ENCODE measurements at regions not wholly inside any gene's neighbourhood (a gene's known extent, or its start where the extent isn't known, plus 50 kb on each side); places are given as distances from the start of the nearest gene placed in this dataset.

DNA sequence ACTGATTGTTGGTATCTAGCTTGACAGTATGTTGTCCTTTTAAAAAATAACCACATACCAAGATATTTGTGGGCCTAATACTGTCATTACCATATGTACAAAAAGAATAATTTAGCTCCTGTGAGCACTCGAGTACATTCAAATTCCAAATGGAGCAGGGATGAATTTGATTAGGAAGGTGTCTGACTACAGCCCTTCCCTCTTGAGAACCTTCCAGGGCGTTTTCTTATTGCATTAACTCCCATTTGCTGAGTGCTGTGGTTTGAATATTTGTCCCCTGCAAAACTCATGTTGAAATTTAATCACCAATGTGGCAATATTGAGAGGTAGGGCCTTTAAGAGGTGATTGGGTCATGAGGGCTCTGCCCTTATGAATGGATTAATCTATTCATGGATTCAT lies 76.9 kb upstream of the RALY start:
- Histone ChIP-seq H3K27me3 (ENCODE audit: insufficient read depth, insufficient read length) (no peaks in the 10 kb centered on the region), H3K9me3 (ENCODE audit: insufficient read depth, low read length) (no peaks in the 10 kb centered on the region), H3K9ac (ENCODE audit: insufficient read length, low read depth) (no peak overlapping the region), H3K4me1 (ENCODE audit: insufficient read depth, insufficient read length) (peaks cover 7% of the 10 kb centered on the region), H3K4me3 (ENCODE audit: insufficient read length, low read depth) (no peak overlapping the region), H3K36me3 (ENCODE audit: insufficient read depth, insufficient read length, low read length) (no peaks in the 10 kb centered on the region)
- TF ChIP-seq SUZ12 (IDR thresholded peaks at IDR 0.05; ENCODE audit: extremely low read depth, insufficient read depth, insufficient read length), result no peak
- TF ChIP-seq ZNF274 (IDR thresholded peaks at IDR 0.05; ENCODE audit: low read depth, low read length), result no peak
- no peak for TF ChIP-seq YY1 (IDR thresholded peaks at IDR 0.05; ENCODE audit: insufficient read depth, insufficient read length)
- DNase-seq (ENCODE audit: low read depth, low spot score), result no peak

DNA sequence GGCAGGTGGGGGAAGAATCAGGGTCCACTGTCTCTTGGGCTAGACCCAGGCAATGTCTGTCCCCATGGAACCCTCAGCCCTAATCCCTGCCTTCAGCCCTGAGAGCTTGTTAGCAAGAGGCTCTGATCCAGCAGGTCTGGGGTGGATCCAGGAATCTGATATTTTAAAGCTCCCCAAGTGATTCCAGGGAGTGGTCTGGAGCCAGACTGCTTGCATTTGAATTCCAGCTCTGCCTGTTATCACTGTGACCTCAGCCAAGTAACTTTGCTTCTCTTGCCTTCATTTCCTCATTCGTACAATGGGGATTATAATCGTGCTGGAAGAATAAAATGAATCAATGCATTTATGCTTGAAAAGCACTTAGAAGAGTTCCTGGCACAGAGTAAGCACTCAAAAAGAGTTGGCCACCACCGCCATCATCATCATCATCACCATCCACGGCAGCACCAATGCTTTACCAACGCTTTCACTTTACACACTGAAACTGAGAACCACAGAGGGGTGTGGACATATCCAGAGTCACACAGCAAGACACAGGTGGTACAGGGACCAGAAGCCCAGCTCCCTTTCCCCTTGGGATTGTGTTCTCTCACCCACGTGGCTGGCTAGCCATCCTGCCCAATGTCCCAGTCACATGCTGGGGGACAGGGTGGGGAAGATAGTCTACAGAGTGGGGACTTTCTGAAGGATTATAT lies 75.7 kb upstream of the RALY start:
- H3K27me3 ChIP-seq (ENCODE audit: insufficient read depth, insufficient read length), result no peaks in the 10 kb centered on the region
- H3K9ac ChIP-seq (ENCODE audit: insufficient read length, low read depth), result no peak overlapping the region
- H3K9me3 ChIP-seq (ENCODE audit: insufficient read depth, low read length), result no peaks in the 10 kb centered on the region
- no peak for TF ChIP-seq ZNF274 (IDR thresholded peaks at IDR 0.05; ENCODE audit: low read depth, low read length)
- TF ChIP-seq SUZ12 (IDR thresholded peaks at IDR 0.05; ENCODE audit: extremely low read depth, insufficient read depth, insufficient read length), result no peak
- no peak for TF ChIP-seq YY1 (IDR thresholded peaks at IDR 0.05; ENCODE audit: insufficient read depth, insufficient read length)
- H3K4me1 ChIP-seq (ENCODE audit: insufficient read depth, insufficient read length), result peaks cover 3% of the 10 kb centered on the region
- H3K4me3 ChIP-seq (ENCODE audit: insufficient read length, low read depth), result no peak overlapping the region
- no peak for DNase-seq (ENCODE audit: low read depth, low spot score)
- no peaks in the 10 kb centered on the region for H3K36me3 ChIP-seq (ENCODE audit: insufficient read depth, insufficient read length, low read length)

DNA sequence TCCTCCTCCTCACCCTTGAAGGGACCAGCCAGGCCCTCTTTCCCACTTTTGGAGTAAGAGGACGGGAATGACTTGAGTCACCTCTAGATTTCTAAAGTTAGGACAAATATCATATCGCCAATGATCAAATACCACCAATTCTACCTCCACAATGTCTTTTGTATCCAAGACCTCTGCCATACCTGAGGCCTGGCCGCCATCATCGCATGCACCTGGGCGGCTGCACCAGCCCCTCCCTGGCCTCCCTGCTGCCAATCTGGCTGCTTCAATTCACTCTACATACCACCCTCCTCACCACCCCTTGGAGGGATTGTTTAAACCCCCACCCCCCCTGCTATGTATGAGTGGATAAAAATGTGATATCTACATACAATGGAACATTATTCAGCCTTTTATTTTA lies 75.0 kb upstream of the RALY start:
- DNase-seq (ENCODE audit: low read depth, low spot score), result no peak
- TF ChIP-seq YY1 (IDR thresholded peaks at IDR 0.05; ENCODE audit: insufficient read depth, insufficient read length) (no peak), SUZ12 (IDR thresholded peaks at IDR 0.05; ENCODE audit: extremely low read depth, insufficient read depth, insufficient read length) (no peak), ZNF274 (IDR thresholded peaks at IDR 0.05; ENCODE audit: low read depth, low read length) (no peak)
- Histone ChIP-seq H3K36me3 (ENCODE audit: insufficient read depth, insufficient read length, low read length) (no peaks in the 10 kb centered on the region), H3K27me3 (ENCODE audit: insufficient read depth, insufficient read length) (no peaks in the 10 kb centered on the region), H3K9me3 (ENCODE audit: insufficient read depth, low read length) (no peaks in the 10 kb centered on the region), H3K4me1 (ENCODE audit: insufficient read depth, insufficient read length) (peaks cover 3% of the 10 kb centered on the region), H3K4me3 (ENCODE audit: insufficient read length, low read depth) (no peak overlapping the region), H3K9ac (ENCODE audit: insufficient read length, low read depth) (no peak overlapping the region)

DNA sequence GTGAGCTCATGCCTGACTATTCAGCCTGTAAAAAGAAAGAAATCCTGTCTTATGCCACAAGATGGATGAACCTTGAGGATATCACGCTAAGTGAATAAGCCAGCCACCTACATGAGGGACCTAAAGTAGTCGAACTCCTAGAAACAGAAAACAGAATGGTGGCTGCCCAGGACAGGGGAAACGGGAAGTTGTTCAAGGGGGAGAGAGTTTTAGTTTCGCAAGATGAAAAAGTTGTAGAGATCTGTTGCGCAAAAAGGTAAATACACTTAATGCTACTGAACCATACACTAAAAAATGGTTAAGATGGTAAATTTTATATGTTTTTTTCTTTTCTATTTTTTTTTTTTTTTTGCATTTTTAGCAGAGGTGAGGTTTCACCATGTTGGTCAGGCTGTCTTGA lies 74.1 kb upstream of the RALY start:
- Histone ChIP-seq H3K9me3 (ENCODE audit: insufficient read depth, low read length) (no peaks in the 10 kb centered on the region), H3K4me3 (ENCODE audit: insufficient read length, low read depth) (no peak overlapping the region), H3K4me1 (ENCODE audit: insufficient read depth, insufficient read length) (peaks cover 3% of the 10 kb centered on the region), H3K36me3 (ENCODE audit: insufficient read depth, insufficient read length, low read length) (no peaks in the 10 kb centered on the region), H3K9ac (ENCODE audit: insufficient read length, low read depth) (no peak overlapping the region), H3K27me3 (ENCODE audit: insufficient read depth, insufficient read length) (no peaks in the 10 kb centered on the region)
- no peak for DNase-seq (ENCODE audit: low read depth, low spot score)
- TF ChIP-seq YY1 (IDR thresholded peaks at IDR 0.05; ENCODE audit: insufficient read depth, insufficient read length) (no peak), ZNF274 (IDR thresholded peaks at IDR 0.05; ENCODE audit: low read depth, low read length) (no peak), SUZ12 (IDR thresholded peaks at IDR 0.05; ENCODE audit: extremely low read depth, insufficient read depth, insufficient read length) (no peak)

DNA sequence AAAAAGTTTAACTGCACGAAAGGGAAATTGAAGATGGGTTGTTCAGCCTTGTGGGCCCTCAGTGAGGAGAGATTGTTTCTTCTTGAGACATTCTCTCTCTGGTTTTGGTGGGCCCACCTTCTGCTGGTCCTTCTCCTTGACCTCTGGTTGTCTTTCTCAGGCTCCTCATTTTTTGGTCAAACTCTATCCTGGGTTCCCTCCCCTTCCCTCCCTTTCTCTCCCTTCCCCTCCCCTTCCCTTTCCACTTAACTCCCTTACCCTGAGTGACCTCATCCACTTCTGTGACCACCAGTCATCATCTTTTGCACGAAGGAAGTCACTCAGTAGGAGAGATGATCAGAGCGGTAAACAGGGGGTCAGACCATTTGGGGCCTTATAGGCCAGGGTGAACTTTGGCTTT lies 71.5 kb upstream of the RALY start:
- Histone ChIP-seq H3K9me3 (ENCODE audit: insufficient read depth, low read length) (no peaks in the 10 kb centered on the region), H3K27me3 (ENCODE audit: insufficient read depth, insufficient read length) (no peaks in the 10 kb centered on the region), H3K4me3 (ENCODE audit: insufficient read length, low read depth) (no peak overlapping the region), H3K36me3 (ENCODE audit: insufficient read depth, insufficient read length, low read length) (no peaks in the 10 kb centered on the region), H3K4me1 (ENCODE audit: insufficient read depth, insufficient read length) (peaks cover 3% of the 10 kb centered on the region), H3K9ac (ENCODE audit: insufficient read length, low read depth) (no peak overlapping the region)
- TF ChIP-seq YY1 (IDR thresholded peaks at IDR 0.05; ENCODE audit: insufficient read depth, insufficient read length), result no peak
- TF ChIP-seq ZNF274 (IDR thresholded peaks at IDR 0.05; ENCODE audit: low read depth, low read length), result no peak
- no peak for TF ChIP-seq SUZ12 (IDR thresholded peaks at IDR 0.05; ENCODE audit: extremely low read depth, insufficient read depth, insufficient read length)
- DNase-seq (ENCODE audit: low read depth, low spot score), result no peak

DNA sequence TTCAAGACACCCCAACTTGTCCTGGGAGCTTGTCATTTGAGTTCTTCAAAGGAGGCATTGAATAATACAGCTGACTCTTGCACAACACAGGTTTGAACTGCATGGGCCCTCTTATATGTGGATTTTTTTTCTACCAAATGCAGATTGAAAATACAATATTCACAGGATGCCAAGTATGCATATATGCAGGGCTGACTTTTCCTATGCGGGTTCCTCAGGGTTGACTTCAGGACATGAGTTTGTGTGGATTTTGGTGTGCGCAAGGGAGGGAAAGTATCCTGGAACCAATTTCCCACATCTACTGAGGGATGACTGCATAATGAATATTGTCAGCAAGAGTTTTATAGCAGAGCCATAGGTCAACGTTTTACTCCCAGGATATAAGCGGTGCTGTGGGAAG lies 70.0 kb upstream of the RALY start:
- H3K9me3 ChIP-seq (ENCODE audit: insufficient read depth, low read length), result no peaks in the 10 kb centered on the region
- DNase-seq (ENCODE audit: low read depth, low spot score), result no peak
- no peak for TF ChIP-seq SUZ12 (IDR thresholded peaks at IDR 0.05; ENCODE audit: extremely low read depth, insufficient read depth, insufficient read length)
- no peak for TF ChIP-seq ZNF274 (IDR thresholded peaks at IDR 0.05; ENCODE audit: low read depth, low read length)
- TF ChIP-seq YY1 (IDR thresholded peaks at IDR 0.05; ENCODE audit: insufficient read depth, insufficient read length), result no peak

DNA sequence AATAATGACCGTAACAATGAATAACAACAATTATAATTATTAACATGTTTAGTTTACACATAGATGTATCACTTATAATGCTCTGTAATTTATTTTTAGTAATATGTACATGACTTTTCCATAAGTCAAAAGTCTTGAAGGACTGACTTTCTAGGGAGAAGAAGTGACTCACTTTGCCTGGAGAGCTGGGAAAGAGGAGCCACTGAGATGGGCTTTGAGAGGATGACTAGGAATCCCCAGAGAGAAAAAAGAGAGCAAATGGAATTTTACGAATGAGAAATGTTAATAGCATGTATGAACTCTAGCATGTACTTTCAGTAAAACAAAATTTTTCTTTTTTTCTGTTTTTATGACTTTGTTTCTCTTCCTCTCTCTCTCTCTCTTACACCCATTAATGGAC lies 67.8 kb upstream of the RALY start:
- Histone ChIP-seq H3K36me3 (ENCODE audit: insufficient read depth, insufficient read length, low read length) (no peaks in the 10 kb centered on the region), H3K4me1 (ENCODE audit: insufficient read depth, insufficient read length) (peaks cover 2% of the 10 kb centered on the region), H3K9ac (ENCODE audit: insufficient read length, low read depth) (no peak overlapping the region), H3K4me3 (ENCODE audit: insufficient read length, low read depth) (no peak overlapping the region), H3K9me3 (ENCODE audit: insufficient read depth, low read length) (no peaks in the 10 kb centered on the region), H3K27me3 (ENCODE audit: insufficient read depth, insufficient read length) (peaks cover 7% of the 10 kb centered on the region)
- TF ChIP-seq YY1 (IDR thresholded peaks at IDR 0.05; ENCODE audit: insufficient read depth, insufficient read length) (no peak), SUZ12 (IDR thresholded peaks at IDR 0.05; ENCODE audit: extremely low read depth, insufficient read depth, insufficient read length) (no peak), ZNF274 (IDR thresholded peaks at IDR 0.05; ENCODE audit: low read depth, low read length) (no peak)
- DNase-seq (ENCODE audit: low read depth, low spot score), result no peak

More for the DNA sequence above, 70.0 kb upstream of the RALY start:
- no peaks in the 10 kb centered on the region for H3K27me3 ChIP-seq (ENCODE audit: insufficient read depth, insufficient read length)
- H3K9ac ChIP-seq (ENCODE audit: insufficient read length, low read depth), result no peak overlapping the region
- H3K36me3 ChIP-seq (ENCODE audit: insufficient read depth, insufficient read length, low read length), result no peaks in the 10 kb centered on the region
- H3K4me1 ChIP-seq (ENCODE audit: insufficient read depth, insufficient read length), result no peaks in the 10 kb centered on the region
- no peak overlapping the region for H3K4me3 ChIP-seq (ENCODE audit: insufficient read length, low read depth)

Measured in NT2/D1 (cell line).